ENCODE measurements at regions not wholly inside any gene's neighbourhood (a gene's known extent, or its start where the extent isn't known, plus 50 kb on each side); places are given as distances from the start of the nearest gene placed in this dataset.

- no peak for TF ChIP-seq POLR2A (IDR thresholded peaks at IDR 0.05)
- TF ChIP-seq CTCF (IDR thresholded peaks at IDR 0.05), result no peak
These were observed 107.2 kb upstream of the FRMD6 start for GRCh38 chr14:51544471-51544870.

All from sigmoid colon (tissue), 3 donors.